Vagina (tissue), 2 donors: ENCODE measurements at regions not wholly inside any gene's neighbourhood (a gene's known extent, or its start where the extent isn't known, plus 50 kb on each side); places are given as distances from the start of the nearest gene placed in this dataset.

Experiments
- POLR2A ChIP-seq, 2 donors: fragments of 450-650 bp; IDR thresholded peaks; one replicate each; pipeline ENCODE4 v1.6.1; 2017; ENCODE audit warnings: antibody characterized with exemption in 2 of 2, mild to moderate bottlenecking in 2 of 2, moderate library complexity in 2 of 2
- TF ChIP-seq, protein P1 (sequence below), 3 experiments: fragments of 450-650 bp in 2 of 3; fragments of 200-600 bp in 1 of 3; sonication (generic) in 1 of 3; IDR thresholded peaks; one replicate each; pipeline ENCODE4 v1.5.1; 2017 to 2019; ENCODE audit warnings: antibody characterized with exemption in 3 of 3, mild to moderate bottlenecking in 2 of 3, moderate library complexity in 2 of 3

DNA sequence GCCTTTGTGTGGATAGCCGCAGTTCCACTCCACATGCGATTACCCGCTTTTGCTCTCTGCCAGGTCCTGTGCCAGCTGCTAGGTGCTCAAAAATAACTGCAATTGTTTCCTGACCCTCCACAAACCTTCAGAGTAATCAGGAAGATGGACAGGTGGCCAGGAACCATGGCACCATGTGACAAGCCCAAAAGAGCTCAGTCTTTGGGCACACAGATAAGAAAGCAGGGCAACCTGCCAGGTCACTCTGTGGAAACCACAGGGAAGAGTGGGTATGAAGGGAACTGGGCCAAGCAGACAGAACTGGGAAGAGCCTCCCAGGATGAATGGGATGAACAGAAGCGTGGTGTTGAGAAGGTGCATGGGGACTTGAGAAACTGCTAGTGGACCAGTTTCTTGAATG, 79.4 kb upstream of the AGAP1 start:
- TF ChIP-seq, protein P1, sequence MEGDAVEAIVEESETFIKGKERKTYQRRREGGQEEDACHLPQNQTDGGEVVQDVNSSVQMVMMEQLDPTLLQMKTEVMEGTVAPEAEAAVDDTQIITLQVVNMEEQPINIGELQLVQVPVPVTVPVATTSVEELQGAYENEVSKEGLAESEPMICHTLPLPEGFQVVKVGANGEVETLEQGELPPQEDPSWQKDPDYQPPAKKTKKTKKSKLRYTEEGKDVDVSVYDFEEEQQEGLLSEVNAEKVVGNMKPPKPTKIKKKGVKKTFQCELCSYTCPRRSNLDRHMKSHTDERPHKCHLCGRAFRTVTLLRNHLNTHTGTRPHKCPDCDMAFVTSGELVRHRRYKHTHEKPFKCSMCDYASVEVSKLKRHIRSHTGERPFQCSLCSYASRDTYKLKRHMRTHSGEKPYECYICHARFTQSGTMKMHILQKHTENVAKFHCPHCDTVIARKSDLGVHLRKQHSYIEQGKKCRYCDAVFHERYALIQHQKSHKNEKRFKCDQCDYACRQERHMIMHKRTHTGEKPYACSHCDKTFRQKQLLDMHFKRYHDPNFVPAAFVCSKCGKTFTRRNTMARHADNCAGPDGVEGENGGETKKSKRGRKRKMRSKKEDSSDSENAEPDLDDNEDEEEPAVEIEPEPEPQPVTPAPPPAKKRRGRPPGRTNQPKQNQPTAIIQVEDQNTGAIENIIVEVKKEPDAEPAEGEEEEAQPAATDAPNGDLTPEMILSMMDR (IDR thresholded peaks at IDR 0.05), result no peak
- TF ChIP-seq POLR2A (IDR thresholded peaks at IDR 0.05), result no peak
